ENCODE measurements at regions not wholly inside any gene's neighbourhood (a gene's known extent, or its start where the extent isn't known, plus 50 kb on each side); places are given as distances from the start of the nearest gene placed in this dataset.

- TF ChIP-seq CTCF (IDR thresholded peaks at IDR 0.05) (no peak), POLR2A (IDR thresholded peaks at IDR 0.05) (no peak)
Measured at GRCh38 chr11:86893235-86893634, 62.0 kb downstream of the FZD4 start.

Data from prostate gland (tissue), 2 donors.